ENCODE measurements at regions not wholly inside any gene's neighbourhood (a gene's known extent, or its start where the extent isn't known, plus 50 kb on each side); places are given as distances from the start of the nearest gene placed in this dataset.

DNA sequence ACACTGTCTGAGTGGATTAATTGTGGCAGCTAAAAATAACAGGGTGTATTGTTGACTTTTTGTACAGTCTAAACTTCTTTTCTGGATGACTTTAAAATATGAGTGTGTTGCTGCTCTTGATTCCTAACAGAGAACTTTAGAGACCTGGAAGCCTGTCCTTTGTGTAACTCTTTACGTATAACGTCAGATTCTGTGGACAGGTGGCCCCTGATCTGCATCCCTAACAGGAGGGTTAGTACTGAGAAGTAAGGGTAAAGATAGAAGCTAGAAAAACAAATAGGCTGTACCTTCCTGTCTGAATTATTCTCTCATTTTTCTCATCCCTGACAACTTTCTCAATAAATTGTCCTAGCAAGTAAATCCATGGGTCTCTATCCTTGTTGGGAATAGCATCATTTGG is 105.7 kb upstream of the LIMCH1 start:
- no peak for TF ChIP-seq EZH2 (IDR thresholded peaks at IDR 0.05; ENCODE audit: insufficient read depth, poor library complexity, severe bottlenecking)
- no peak for TF ChIP-seq EZH2phosphoT487 (IDR thresholded peaks at IDR 0.05; ENCODE audit: insufficient read depth, low read depth)
